Transverse colon (tissue), 4 donors: ENCODE measurements at regions not wholly inside any gene's neighbourhood (a gene's known extent, or its start where the extent isn't known, plus 50 kb on each side); places are given as distances from the start of the nearest gene placed in this dataset.
"Not testable (repeated sequence)": the region's sequence is repeated elsewhere in the genome, so short reads cannot be mapped to it uniquely, and the experiment has no call there.

Experiments
- DNase-seq: peaks from one replicate; pipeline ENCODE4 v3.0.0-alpha.2; 2019
- H3K27ac ChIP-seq, 4 donors: fragments of 200-600 bp; sonication (generic); 2 replicates each; pipeline ENCODE4 v1.5.1; 2016 to 2018; ENCODE audit warnings: inconsistent platforms in 4 of 4
- H3K27me3 ChIP-seq: fragments of 200-600 bp; sonication (generic); 2 replicates; pipeline ENCODE4 v1.5.1; 2017; ENCODE audit warnings: inconsistent platforms
- H3K36me3 ChIP-seq, 4 donors: fragments of 200-600 bp; sonication (generic); 2 replicates each; pipeline ENCODE4 v1.5.1; 2017 to 2019; ENCODE audit warnings: inconsistent platforms in 4 of 4
- H3K4me1 ChIP-seq, 4 donors: fragments of 200-600 bp; sonication (generic); 2 replicates each; pipeline ENCODE4 v1.5.1; 2017 to 2020; ENCODE audit warnings: inconsistent platforms in 4 of 4
- H3K4me3 ChIP-seq, 4 donors: fragments of 200-600 bp; sonication (generic); 1 replicate in 1 of 4; 2 replicates in 3 of 4; pipeline versions ENCODE4 v1.5.1 to v1.6.1; 2017 to 2019; ENCODE audit warnings: inconsistent platforms in 4 of 4
- H3K9me3 ChIP-seq, 2 donors: fragments of 200-600 bp; sonication (generic); 2 replicates each; pipeline ENCODE4 v1.5.1; 2017 to 2019; ENCODE audit warnings: inconsistent platforms in 2 of 2
- CTCF ChIP-seq, 5 experiments: fragments of 200-600 bp in 3 of 5; fragments of 450-650 bp in 2 of 5; sonication (generic) in 3 of 5; IDR thresholded peaks; 1 replicate in 2 of 5; 2 replicates in 3 of 5; pipeline ENCODE4 v1.5.1; 2016 to 2017; ENCODE audit warnings: antibody characterized with exemption in 5 of 5, inconsistent platforms in 3 of 5, mild to moderate bottlenecking in 2 of 5, moderate library complexity in 1 of 5
- EP300 ChIP-seq: sonication (generic); formaldehyde crosslinking; IDR thresholded peaks from one replicate; pipeline ENCODE4 v1.6.1; 2017; ENCODE audit warnings: antibody characterized with exemption, low read depth
- POLR2A ChIP-seq: fragments of 450-650 bp; IDR thresholded peaks from one replicate; pipeline ENCODE4 v1.6.1; 2016; ENCODE audit warnings: antibody characterized with exemption, mild to moderate bottlenecking, moderate library complexity
- POLR2AphosphoS5 ChIP-seq, 3 donors: sonication (generic); formaldehyde crosslinking; IDR thresholded peaks; one replicate each; pipeline ENCODE4 v1.6.1; 2016; ENCODE audit warnings: antibody characterized with exemption in 3 of 3
- WGBS, 2 donors: methylation state at CpG; one replicate each; pipeline ENCODE4 v1.1.5; 2018; ENCODE audit warnings: low coverage in 1 of 2; 5-methylcytosine and 5-hydroxymethylcytosine counted together
- in situ Hi-C, 4 donors: fragments of 200-750 bp; cut with MboI; loops; one replicate each; pipeline versions ENCODE4 v1.15.0 to v1.15.1; 2017; ENCODE audit warnings: low sequenced_read_pairs in 3 of 4, low pct_ligation_motif_present in 1 of 4, low pct_unique_long_range_greater_than_20kb in 1 of 4
- intact Hi-C: fragments of 100-400 bp; cut with DNase I; formaldehyde crosslinking; loops from one replicate; pipeline ENCODE4 v1.15.1; 2023; ENCODE audit warnings: low total_unique reads

GRCh38 chr9:113678119-113678858, 197.8 kb upstream of the ZNF618 start:
- in situ Hi-C loops = no loop called here
- WGBS, 2 donors = 22 to 66% methylated on average over 1 to 3 of the region's 3 CpGs
- Histone ChIP-seq H3K4me1 (no peaks in the 10 kb centered on the region), H3K4me3 (no peak overlapping the region), H3K27ac (no peak overlapping the region), H3K27me3 (peaks cover 7% of the 10 kb centered on the region), H3K36me3 (no peaks in the 10 kb centered on the region), H3K9me3 (no peaks in the 10 kb centered on the region)
- intact Hi-C loops = no loop called here
- TF ChIP-seq EP300 = no peak
- no peak for TF ChIP-seq CTCF (IDR thresholded peaks at IDR 0.05)
- no peak for TF ChIP-seq POLR2A
- TF ChIP-seq POLR2AphosphoS5 (IDR thresholded peaks at IDR 0.05) = no peak
- no peak for DNase-seq

GRCh38 chr9:113678859-113679256, 197.3 kb upstream of the ZNF618 start:
- 67 to 91% methylated on average over 1 to 2 of the region's 2 CpGs for WGBS, 2 donors
- DNase-seq = no peak
- H3K27me3 ChIP-seq = peaks cover 7% of the 10 kb centered on the region
- intact Hi-C loops = no loop called here
- in situ Hi-C loops = no loop called here
- no peaks in the 10 kb centered on the region for H3K36me3 ChIP-seq
- no peaks in the 10 kb centered on the region for H3K9me3 ChIP-seq
- no peak overlapping the region for H3K27ac ChIP-seq
- no peak overlapping the region for H3K4me3 ChIP-seq
- no peaks in the 10 kb centered on the region for H3K4me1 ChIP-seq
- TF ChIP-seq CTCF (IDR thresholded peaks at IDR 0.05) (no peak), POLR2AphosphoS5 (IDR thresholded peaks at IDR 0.05) (no peak), POLR2A (no peak), EP300 (no peak)

GRCh38 chr9:113682297-113682771, 193.8 kb upstream of the ZNF618 start:
- WGBS, 2 donors = 11% methylated on average over 9 of the region's 9 CpGs; no CpG with 5 or more reads in 1 of the 2 donors
- peaks cover 16% of the 10 kb centered on the region for H3K27me3 ChIP-seq
- peaks cover 0 to under 1% (median 0%) of the 10 kb centered on the region in 4 donors for H3K4me1 ChIP-seq
- H3K36me3 ChIP-seq = no peaks in the 10 kb centered on the region
- in situ Hi-C loops (no loop called here), intact Hi-C loops (no loop called here)
- no peaks in the 10 kb centered on the region for H3K9me3 ChIP-seq
- H3K4me3 ChIP-seq = no peak overlapping the region
- TF ChIP-seq POLR2A (no peak), CTCF (IDR thresholded peaks at IDR 0.05) (peak; percentile 76 to 94 (median 90))
- no peak overlapping the region for H3K27ac ChIP-seq
- peak; percentile 70 for DNase-seq

- intact Hi-C loops, in situ Hi-C loops, DNase-seq, H3K36me3 ChIP-seq, H3K27ac ChIP-seq, H3K4me1 ChIP-seq, H3K9me3 ChIP-seq, H3K4me3 ChIP-seq: not testable (repeated sequence)
- 72 to 74% methylated on average over 5 to 6 of the region's 6 CpGs for WGBS, 2 donors
- H3K27me3 ChIP-seq = peaks cover 40% of the 10 kb centered on the region
Observed at GRCh38 chr9:113685636-113686035, 190.5 kb upstream of the ZNF618 start.
